HEK293 (cell line): ENCODE measurements at regions not wholly inside any gene's neighbourhood (a gene's known extent, or its start where the extent isn't known, plus 50 kb on each side); places are given as distances from the start of the nearest gene placed in this dataset.
"Not testable (repeated sequence)": the region's sequence is repeated elsewhere in the genome, so short reads cannot be mapped to it uniquely, and the experiment has no call there.

Experiments
- KLF9 ChIP-seq: fragments of 450-650 bp; formaldehyde crosslinking; IDR thresholded peaks from 2 replicates; pipeline ENCODE4 v1.5.1; 2016; ENCODE audit warnings: missing biosample characterization, missing genetic modification characterization, low read depth
- PRDM1 ChIP-seq: fragments of 450-650 bp; formaldehyde crosslinking; IDR thresholded peaks from 2 replicates; pipeline ENCODE4; 2016; ENCODE audit warnings: missing biosample characterization, missing genetic modification characterization
- TRIM28 ChIP-seq: IDR thresholded peaks from 2 replicates; pipeline ENCODE4 v1.6.1; 2011; ENCODE audit warnings: low read length, control low read depth, borderline replicate concordance
- ZNF133 ChIP-seq: fragments of 450-650 bp; formaldehyde crosslinking; IDR thresholded peaks from 2 replicates; pipeline ENCODE4 v1.5.1; 2016; ENCODE audit warnings: missing biosample characterization, missing genetic modification characterization
- ZNF510 ChIP-seq: fragments of 450-650 bp; formaldehyde crosslinking; IDR thresholded peaks from 2 replicates; pipeline ENCODE4 v1.5.1; 2018; ENCODE audit warnings: mild to moderate bottlenecking, missing genetic modification characterization, missing biosample characterization; ENCODE audit not compliant: insufficient replicate concordance
- ZNF596 ChIP-seq: fragments of 450-650 bp; IDR thresholded peaks from 2 replicates; pipeline ENCODE4 v1.5.0; 2018; ENCODE audit warnings: missing biosample characterization, mild to moderate bottlenecking, missing genetic modification characterization, moderate library complexity
- ZNF830 ChIP-seq: fragments of 450-650 bp; IDR thresholded peaks from 2 replicates; pipeline ENCODE4 v1.5.0; 2018; ENCODE audit warnings: missing biosample characterization, missing genetic modification characterization, low read depth, mild to moderate bottlenecking, moderate library complexity
- TF ChIP-seq, protein P1 (sequence below): fragments of 450-650 bp; formaldehyde crosslinking; IDR thresholded peaks from 2 replicates; pipeline ENCODE4 v1.5.1; 2016; ENCODE audit warnings: missing biosample characterization, missing genetic modification characterization
- TF ChIP-seq, protein P2 (sequence below): fragments of 450-650 bp; formaldehyde crosslinking; IDR thresholded peaks from 2 replicates; pipeline ENCODE4 v1.5.1; 2016; ENCODE audit warnings: missing biosample characterization, missing genetic modification characterization
- TF ChIP-seq, protein P3 (sequence below): fragments of 450-650 bp; formaldehyde crosslinking; IDR thresholded peaks from 2 replicates; pipeline ENCODE4 v1.5.1; 2017; ENCODE audit warnings: missing biosample characterization, missing genetic modification characterization

DNA sequence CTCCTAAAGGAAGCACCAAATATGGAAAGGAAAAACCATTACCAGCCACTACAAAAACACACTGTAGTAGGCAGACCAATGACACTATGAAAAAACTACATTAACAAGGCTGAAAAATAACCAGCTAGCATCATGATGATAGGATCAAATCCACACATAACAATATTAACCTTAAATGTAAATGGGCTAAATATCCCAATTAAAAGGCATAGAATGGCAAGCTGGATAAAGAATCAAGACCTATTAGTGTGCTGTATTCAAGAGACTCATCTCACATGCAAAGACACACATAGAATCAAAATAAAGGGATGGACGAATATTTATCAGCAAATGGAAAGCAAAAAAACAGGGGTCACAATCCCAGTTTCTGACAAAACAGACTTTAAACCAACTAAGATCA, 53.2 kb upstream of the TNFSF4 start:
- TF ChIP-seq, protein P1, sequence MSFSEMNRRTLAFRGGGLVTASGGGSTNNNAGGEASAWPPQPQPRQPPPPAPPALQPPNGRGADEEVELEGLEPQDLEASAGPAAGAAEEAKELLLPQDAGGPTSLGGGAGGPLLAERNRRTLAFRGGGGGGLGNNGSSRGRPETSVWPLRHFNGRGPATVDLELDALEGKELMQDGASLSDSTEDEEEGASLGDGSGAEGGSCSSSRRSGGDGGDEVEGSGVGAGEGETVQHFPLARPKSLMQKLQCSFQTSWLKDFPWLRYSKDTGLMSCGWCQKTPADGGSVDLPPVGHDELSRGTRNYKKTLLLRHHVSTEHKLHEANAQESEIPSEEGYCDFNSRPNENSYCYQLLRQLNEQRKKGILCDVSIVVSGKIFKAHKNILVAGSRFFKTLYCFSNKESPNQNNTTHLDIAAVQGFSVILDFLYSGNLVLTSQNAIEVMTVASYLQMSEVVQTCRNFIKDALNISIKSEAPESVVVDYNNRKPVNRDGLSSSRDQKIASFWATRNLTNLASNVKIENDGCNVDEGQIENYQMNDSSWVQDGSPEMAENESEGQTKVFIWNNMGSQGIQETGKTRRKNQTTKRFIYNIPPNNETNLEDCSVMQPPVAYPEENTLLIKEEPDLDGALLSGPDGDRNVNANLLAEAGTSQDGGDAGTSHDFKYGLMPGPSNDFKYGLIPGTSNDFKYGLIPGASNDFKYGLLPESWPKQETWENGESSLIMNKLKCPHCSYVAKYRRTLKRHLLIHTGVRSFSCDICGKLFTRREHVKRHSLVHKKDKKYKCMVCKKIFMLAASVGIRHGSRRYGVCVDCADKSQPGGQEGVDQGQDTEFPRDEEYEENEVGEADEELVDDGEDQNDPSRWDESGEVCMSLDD = not testable (repeated sequence)
- not testable (repeated sequence) for TF ChIP-seq ZNF510 (tag by site-specific recombination); PRDM1 (tag by site-specific recombination); ZNF596 (tag by site-specific recombination); ZNF830 (tag by site-specific recombination); KLF9 (tag by site-specific recombination); ZNF133 (tag by site-specific recombination); TRIM28
- TF ChIP-seq, protein P2, sequence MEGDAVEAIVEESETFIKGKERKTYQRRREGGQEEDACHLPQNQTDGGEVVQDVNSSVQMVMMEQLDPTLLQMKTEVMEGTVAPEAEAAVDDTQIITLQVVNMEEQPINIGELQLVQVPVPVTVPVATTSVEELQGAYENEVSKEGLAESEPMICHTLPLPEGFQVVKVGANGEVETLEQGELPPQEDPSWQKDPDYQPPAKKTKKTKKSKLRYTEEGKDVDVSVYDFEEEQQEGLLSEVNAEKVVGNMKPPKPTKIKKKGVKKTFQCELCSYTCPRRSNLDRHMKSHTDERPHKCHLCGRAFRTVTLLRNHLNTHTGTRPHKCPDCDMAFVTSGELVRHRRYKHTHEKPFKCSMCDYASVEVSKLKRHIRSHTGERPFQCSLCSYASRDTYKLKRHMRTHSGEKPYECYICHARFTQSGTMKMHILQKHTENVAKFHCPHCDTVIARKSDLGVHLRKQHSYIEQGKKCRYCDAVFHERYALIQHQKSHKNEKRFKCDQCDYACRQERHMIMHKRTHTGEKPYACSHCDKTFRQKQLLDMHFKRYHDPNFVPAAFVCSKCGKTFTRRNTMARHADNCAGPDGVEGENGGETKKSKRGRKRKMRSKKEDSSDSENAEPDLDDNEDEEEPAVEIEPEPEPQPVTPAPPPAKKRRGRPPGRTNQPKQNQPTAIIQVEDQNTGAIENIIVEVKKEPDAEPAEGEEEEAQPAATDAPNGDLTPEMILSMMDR = not testable (repeated sequence)
- TF ChIP-seq, protein P3, sequence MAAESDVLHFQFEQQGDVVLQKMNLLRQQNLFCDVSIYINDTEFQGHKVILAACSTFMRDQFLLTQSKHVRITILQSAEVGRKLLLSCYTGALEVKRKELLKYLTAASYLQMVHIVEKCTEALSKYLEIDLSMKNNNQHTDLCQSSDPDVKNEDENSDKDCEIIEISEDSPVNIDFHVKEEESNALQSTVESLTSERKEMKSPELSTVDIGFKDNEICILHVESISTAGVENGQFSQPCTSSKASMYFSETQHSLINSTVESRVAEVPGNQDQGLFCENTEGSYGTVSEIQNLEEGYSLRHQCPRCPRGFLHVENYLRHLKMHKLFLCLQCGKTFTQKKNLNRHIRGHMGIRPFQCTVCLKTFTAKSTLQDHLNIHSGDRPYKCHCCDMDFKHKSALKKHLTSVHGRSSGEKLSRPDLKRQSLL = not testable (repeated sequence)
